Trophoblast cell (in vitro differentiated cells and primary cell): ENCODE measurements at regions not wholly inside any gene's neighbourhood (a gene's known extent, or its start where the extent isn't known, plus 50 kb on each side); places are given as distances from the start of the nearest gene placed in this dataset.

Experiments used
- DNase-seq, 2 donors: peaks; one replicate each; pipeline ENCODE4 v3.0.0-alpha.2; 2016
- H2AFZ ChIP-seq: 2 replicates; pipeline ENCODE4 v1.6.1; 2013; ENCODE audit warnings: low read length, moderate library complexity, mild to moderate bottlenecking; ENCODE audit not compliant: insufficient read depth, poor library complexity
- H2AK5ac ChIP-seq: 2 replicates; pipeline ENCODE4 v1.6.1; 2013; ENCODE audit warnings: mild to moderate bottlenecking, low read length
- H2BK120ac ChIP-seq: 2 replicates; pipeline ENCODE4 v1.6.1; 2013; ENCODE audit warnings: low read length, mild to moderate bottlenecking, moderate library complexity; ENCODE audit not compliant: insufficient read depth, poor library complexity
- H2BK12ac ChIP-seq: 2 replicates; pipeline ENCODE4 v1.6.1; 2013; ENCODE audit warnings: mild to moderate bottlenecking, low read length, moderate library complexity
- H2BK5ac ChIP-seq: 2 replicates; pipeline ENCODE4 v1.6.1; 2013; ENCODE audit warnings: low read length, low read depth, moderate library complexity, mild to moderate bottlenecking; ENCODE audit not compliant: poor library complexity
- H3K14ac ChIP-seq: 2 replicates; pipeline ENCODE4 v1.6.1; 2013; ENCODE audit warnings: mild to moderate bottlenecking, low read length
- H3K18ac ChIP-seq: 2 replicates; pipeline ENCODE4 v1.6.1; 2013; ENCODE audit warnings: mild to moderate bottlenecking, low read length
- H3K23ac ChIP-seq: 2 replicates; pipeline ENCODE4 v1.6.1; 2013; ENCODE audit warnings: low read length
- H3K27ac ChIP-seq: 2 replicates; pipeline ENCODE4 v1.5.1; 2013; ENCODE audit warnings: low read depth, mild to moderate bottlenecking, inconsistent platforms, low read length, moderate library complexity
- H3K27me3 ChIP-seq: 2 replicates; pipeline ENCODE4 v1.6.1; 2013; ENCODE audit warnings: inconsistent platforms, mild to moderate bottlenecking, low read length, moderate library complexity; ENCODE audit not compliant: insufficient read depth
- H3K36me3 ChIP-seq, 2 experiments: 1 replicate in 1 of 2; 2 replicates in 1 of 2; pipeline ENCODE4 v1.6.1; 2013; ENCODE audit warnings: low read length in 2 of 2, mild to moderate bottlenecking in 2 of 2, moderate library complexity in 1 of 2; ENCODE audit not compliant: insufficient read depth in 2 of 2, control insufficient read depth in 1 of 2
- H3K4ac ChIP-seq: 2 replicates; pipeline ENCODE4 v1.6.1; 2013; ENCODE audit warnings: low read depth, mild to moderate bottlenecking, low read length, moderate library complexity
- H3K4me1 ChIP-seq, 2 experiments: 1 replicate in 1 of 2; 2 replicates in 1 of 2; pipeline ENCODE4 v1.6.1; 2013; ENCODE audit warnings: low read length in 2 of 2, mild to moderate bottlenecking in 2 of 2, moderate library complexity in 1 of 2; ENCODE audit not compliant: insufficient read depth in 2 of 2, control insufficient read depth in 1 of 2
- H3K4me2 ChIP-seq: 2 replicates; pipeline ENCODE4 v1.6.1; 2013; ENCODE audit warnings: inconsistent platforms, mild to moderate bottlenecking, low read length, moderate library complexity
- H3K4me3 ChIP-seq: 2 replicates; pipeline ENCODE4 v1.5.1; 2013; ENCODE audit warnings: mild to moderate bottlenecking, low read depth, low read length, inconsistent platforms
- H3K79me1 ChIP-seq: one replicate; pipeline ENCODE4 v1.6.1; 2013; ENCODE audit warnings: low read length
- H3K79me2 ChIP-seq: 2 replicates; pipeline ENCODE4 v1.6.1; 2013; ENCODE audit warnings: low read length, mild to moderate bottlenecking; ENCODE audit not compliant: control insufficient read depth, insufficient read depth, poor library complexity
- H3K9ac ChIP-seq: 2 replicates; pipeline ENCODE4 v1.6.1; 2013; ENCODE audit warnings: mild to moderate bottlenecking, low read length
- H3K9me3 ChIP-seq: 2 replicates; pipeline ENCODE4 v1.6.1; 2013; ENCODE audit warnings: low read depth, mild to moderate bottlenecking, control low read depth, inconsistent platforms, low read length; ENCODE audit not compliant: insufficient read depth
- H4K12ac ChIP-seq: 2 replicates; pipeline ENCODE4 v1.6.1; 2013; ENCODE audit warnings: low read depth, mild to moderate bottlenecking, low read length, moderate library complexity
- H4K8ac ChIP-seq: 2 replicates; pipeline ENCODE4 v1.6.1; 2013; ENCODE audit warnings: low read depth, mild to moderate bottlenecking, low read length, moderate library complexity
- H4K91ac ChIP-seq: one replicate; pipeline ENCODE4 v1.6.1; 2013; ENCODE audit warnings: low read depth, mild to moderate bottlenecking, low read length, moderate library complexity
- WGBS: extraction: QIAGEN DNeasy Blood & Tissue Kit; methylation state at CpG from one replicate; pipeline ENCODE4 v1.1.7; 2013; ENCODE audit warnings: missing lambda C conversion rate; ENCODE audit not compliant: insufficient read length, insufficient coverage; ENCODE audit errors: extremely low coverage; 5-methylcytosine and 5-hydroxymethylcytosine counted together

DNA sequence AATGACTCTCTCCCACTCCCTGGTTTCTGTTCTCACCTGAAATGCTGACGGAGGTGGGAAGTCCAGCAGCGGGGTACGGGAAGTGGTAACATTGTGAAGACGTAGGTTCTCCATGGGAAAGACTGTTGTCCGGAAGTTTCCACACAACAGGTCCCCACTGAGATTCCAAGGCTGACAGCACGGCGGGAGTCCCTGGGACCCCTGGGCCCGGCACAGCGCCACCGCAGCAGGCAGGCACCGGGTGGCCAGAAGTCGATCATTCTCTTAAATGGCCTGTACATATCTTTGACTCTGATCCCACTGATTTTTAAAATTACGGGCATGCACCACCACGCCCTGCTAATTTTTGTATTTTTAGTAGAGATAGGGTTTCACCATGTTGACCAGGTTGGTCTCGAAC is 201.0 kb upstream of the SALL3 start:
- no peak overlapping the region for H3K4me2 ChIP-seq
- H4K8ac ChIP-seq, result no peak overlapping the region
- H3K79me2 ChIP-seq, result no peaks in the 10 kb centered on the region
- H3K18ac ChIP-seq, result no peak overlapping the region
- no peak overlapping the region for H3K27ac ChIP-seq
- H3K4ac ChIP-seq, result no peak overlapping the region
- no CpG with 5 or more reads among the region's 15 CpGs for WGBS
- no peak overlapping the region for H2BK120ac ChIP-seq
- no peaks in the 10 kb centered on the region for H3K9me3 ChIP-seq
- no peak overlapping the region for H3K14ac ChIP-seq
- no peaks in the 10 kb centered on the region for H3K79me1 ChIP-seq
- H3K9ac ChIP-seq, result no peak overlapping the region
- no peak overlapping the region for H2BK5ac ChIP-seq
- H3K36me3 ChIP-seq, result no peaks in the 10 kb centered on the region
- H2AK5ac ChIP-seq, result no peak overlapping the region
- no peak overlapping the region for H4K91ac ChIP-seq
- H3K27me3 ChIP-seq, result no peaks in the 10 kb centered on the region
- H3K4me1 ChIP-seq, result peaks cover 0 to 5% of the 10 kb centered on the region in 2 experiments
- no peak overlapping the region for H3K4me3 ChIP-seq
- no peak for DNase-seq
- no peak overlapping the region for H3K23ac ChIP-seq
- no peak overlapping the region for H2BK12ac ChIP-seq
- no peak overlapping the region for H2AFZ ChIP-seq
- no peak overlapping the region for H4K12ac ChIP-seq

DNA sequence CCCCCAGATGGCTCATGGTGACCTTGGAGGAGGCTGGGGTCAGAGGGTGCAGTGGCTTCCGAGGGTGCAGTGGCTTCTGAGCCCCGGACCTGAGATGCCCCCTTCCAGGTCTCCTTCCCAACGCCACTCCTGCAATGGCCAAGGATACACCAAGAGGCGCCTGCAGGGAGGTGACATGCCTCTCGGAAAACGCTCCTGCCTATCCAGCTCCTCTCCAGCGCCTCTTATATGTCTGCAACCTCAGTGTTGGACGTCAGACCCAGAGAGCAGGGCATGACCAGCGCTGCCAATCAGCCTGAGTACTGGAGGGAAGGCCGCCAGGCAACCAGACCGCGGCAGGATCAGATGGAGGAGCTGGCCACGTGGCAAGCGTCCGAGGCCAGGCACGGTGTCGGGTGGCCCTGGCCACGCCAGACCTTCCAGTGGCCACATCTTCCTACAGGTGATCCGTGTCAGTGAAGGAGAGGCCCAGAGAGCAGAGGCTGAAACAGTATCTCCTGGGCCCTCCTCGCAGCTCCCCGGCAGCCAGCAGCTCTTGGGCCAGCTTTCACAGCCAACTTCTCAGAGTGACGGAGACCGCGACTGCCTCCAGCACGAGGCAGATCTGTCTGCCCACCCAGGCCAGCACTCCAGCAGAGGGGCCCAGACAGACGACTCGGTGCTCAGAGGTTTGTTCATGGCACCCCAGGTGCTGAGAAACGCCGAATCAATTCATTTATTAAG is 199.5 kb upstream of the SALL3 start:
- Histone ChIP-seq H2AK5ac (no peak overlapping the region), H3K23ac (no peak overlapping the region), H4K12ac (no peak overlapping the region), H4K91ac (no peak overlapping the region), H3K4me2 (no peak overlapping the region), H2BK120ac (no peak overlapping the region), H4K8ac (no peak overlapping the region), H2AFZ (no peak overlapping the region), H3K4ac (no peak overlapping the region), H3K4me1 (no peaks in the 10 kb centered on the region), H3K79me2 (no peaks in the 10 kb centered on the region), H3K79me1 (no peaks in the 10 kb centered on the region), H3K27me3 (no peaks in the 10 kb centered on the region), H3K9me3 (peaks cover 2% of the 10 kb centered on the region), H3K9ac (no peak overlapping the region), H3K27ac (no peak overlapping the region), H3K18ac (no peak overlapping the region), H3K36me3 (no peaks in the 10 kb centered on the region), H3K4me3 (no peak overlapping the region), H2BK12ac (no peak overlapping the region), H2BK5ac (no peak overlapping the region), H3K14ac (no peak overlapping the region)
- WGBS, result no CpG with 5 or more reads among the region's 29 CpGs
- no peak for DNase-seq

DNA sequence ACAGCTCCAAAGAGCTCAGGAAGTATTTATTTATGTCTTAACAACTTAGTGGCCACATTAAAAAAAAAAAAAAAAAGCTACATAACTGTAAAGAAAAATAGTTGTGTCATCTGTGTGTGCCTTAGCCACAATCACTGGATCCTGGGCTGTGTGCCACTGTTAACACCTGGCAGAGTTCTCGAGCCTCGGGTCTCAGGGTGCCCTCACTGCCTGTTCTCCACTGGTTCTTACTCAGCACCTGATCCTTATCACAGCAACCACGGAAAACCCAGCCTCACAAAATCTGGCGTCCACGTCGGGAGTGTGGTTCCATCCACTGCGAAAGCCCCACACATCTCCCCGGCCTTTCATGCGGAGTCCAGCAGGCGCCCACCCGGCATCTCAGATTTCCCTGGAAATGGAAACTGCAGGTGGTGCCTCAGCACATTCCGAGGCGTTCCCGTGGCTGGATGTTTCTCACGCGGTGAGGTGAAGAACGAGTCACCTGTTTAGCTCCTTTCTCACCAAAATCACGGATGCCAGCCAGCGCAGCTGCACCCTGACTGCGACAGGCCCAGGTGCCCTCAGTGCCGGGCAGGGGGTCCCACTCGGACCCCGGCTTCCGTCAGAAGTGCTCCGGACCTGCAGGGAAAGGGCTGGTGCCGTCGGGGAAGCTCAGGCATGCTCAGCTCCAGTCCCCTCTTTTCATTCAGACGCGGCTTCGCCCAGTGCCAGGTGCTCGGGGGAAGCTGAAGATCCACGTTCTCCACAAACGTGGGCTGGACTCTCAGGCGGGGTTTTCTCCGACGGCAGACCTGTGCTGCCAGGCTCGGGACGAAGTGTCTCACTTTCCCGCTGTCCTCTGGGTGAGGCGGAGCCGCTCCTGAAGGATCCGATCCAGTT is 198.7 kb upstream of the SALL3 start:
- H3K4ac ChIP-seq, result no peak overlapping the region
- no peak overlapping the region for H2BK12ac ChIP-seq
- no CpG with 5 or more reads among the region's 42 CpGs for WGBS
- H3K18ac ChIP-seq, result no peak overlapping the region
- no peak overlapping the region for H2BK120ac ChIP-seq
- no peaks in the 10 kb centered on the region for H3K36me3 ChIP-seq
- H3K27ac ChIP-seq, result no peak overlapping the region
- no peak overlapping the region for H2AFZ ChIP-seq
- no peak overlapping the region for H4K8ac ChIP-seq
- no peak overlapping the region for H4K91ac ChIP-seq
- no peak overlapping the region for H3K9ac ChIP-seq
- no peak overlapping the region for H3K14ac ChIP-seq
- H3K4me2 ChIP-seq, result no peak overlapping the region
- H4K12ac ChIP-seq, result no peak overlapping the region
- DNase-seq, result no peak
- no peaks in the 10 kb centered on the region for H3K79me1 ChIP-seq
- no peaks in the 10 kb centered on the region for H3K79me2 ChIP-seq
- H2BK5ac ChIP-seq, result no peak overlapping the region
- no peak overlapping the region for H3K23ac ChIP-seq
- no peak overlapping the region for H2AK5ac ChIP-seq
- no peaks in the 10 kb centered on the region for H3K27me3 ChIP-seq
- H3K4me3 ChIP-seq, result no peak overlapping the region
- peaks cover 2% of the 10 kb centered on the region for H3K9me3 ChIP-seq
- H3K4me1 ChIP-seq, result no peaks in the 10 kb centered on the region

DNA sequence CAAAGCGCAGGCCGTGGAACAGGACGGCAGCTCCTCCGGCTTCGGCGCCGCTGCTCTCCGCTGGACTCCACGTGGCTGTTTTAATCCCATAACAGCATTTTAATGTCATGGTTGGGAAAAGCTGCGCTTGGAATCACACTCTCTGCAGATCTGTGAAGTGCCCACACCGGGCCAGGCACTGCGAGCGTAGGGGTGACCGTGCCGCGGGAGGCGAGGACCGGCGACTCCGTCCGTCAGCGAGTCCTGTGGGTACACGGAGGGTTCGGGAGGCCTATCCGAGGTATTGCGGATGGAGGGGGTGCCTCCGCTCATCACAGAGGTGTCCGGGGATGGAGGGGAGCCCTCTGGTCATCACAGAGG is 198.0 kb upstream of the SALL3 start:
- H3K4me1 ChIP-seq, result no peaks in the 10 kb centered on the region
- no peak overlapping the region for H2BK120ac ChIP-seq
- no peak overlapping the region for H4K91ac ChIP-seq
- no peak overlapping the region for H3K9ac ChIP-seq
- H3K79me2 ChIP-seq, result no peaks in the 10 kb centered on the region
- H2BK5ac ChIP-seq, result no peak overlapping the region
- H3K4me3 ChIP-seq, result no peak overlapping the region
- H2BK12ac ChIP-seq, result no peak overlapping the region
- H3K18ac ChIP-seq, result no peak overlapping the region
- H3K79me1 ChIP-seq, result no peaks in the 10 kb centered on the region
- no peak overlapping the region for H2AK5ac ChIP-seq
- H4K12ac ChIP-seq, result no peak overlapping the region
- H4K8ac ChIP-seq, result no peak overlapping the region
- H3K9me3 ChIP-seq, result peaks cover 2% of the 10 kb centered on the region
- H3K4ac ChIP-seq, result no peak overlapping the region
- no peak overlapping the region for H3K4me2 ChIP-seq
- no peaks in the 10 kb centered on the region for H3K36me3 ChIP-seq
- no peak overlapping the region for H3K14ac ChIP-seq
- DNase-seq, result no peak
- H3K27me3 ChIP-seq, result no peaks in the 10 kb centered on the region
- H3K23ac ChIP-seq, result no peak overlapping the region
- H3K27ac ChIP-seq, result no peak overlapping the region
- no CpG with 5 or more reads among the region's 28 CpGs for WGBS
- no peak overlapping the region for H2AFZ ChIP-seq
